ENCODE measurements at regions not wholly inside any gene's neighbourhood (a gene's known extent, or its start where the extent isn't known, plus 50 kb on each side); places are given as distances from the start of the nearest gene placed in this dataset.
"Not testable (repeated sequence)": the region's sequence is repeated elsewhere in the genome, so short reads cannot be mapped to it uniquely, and the experiment has no call there.

DNA sequence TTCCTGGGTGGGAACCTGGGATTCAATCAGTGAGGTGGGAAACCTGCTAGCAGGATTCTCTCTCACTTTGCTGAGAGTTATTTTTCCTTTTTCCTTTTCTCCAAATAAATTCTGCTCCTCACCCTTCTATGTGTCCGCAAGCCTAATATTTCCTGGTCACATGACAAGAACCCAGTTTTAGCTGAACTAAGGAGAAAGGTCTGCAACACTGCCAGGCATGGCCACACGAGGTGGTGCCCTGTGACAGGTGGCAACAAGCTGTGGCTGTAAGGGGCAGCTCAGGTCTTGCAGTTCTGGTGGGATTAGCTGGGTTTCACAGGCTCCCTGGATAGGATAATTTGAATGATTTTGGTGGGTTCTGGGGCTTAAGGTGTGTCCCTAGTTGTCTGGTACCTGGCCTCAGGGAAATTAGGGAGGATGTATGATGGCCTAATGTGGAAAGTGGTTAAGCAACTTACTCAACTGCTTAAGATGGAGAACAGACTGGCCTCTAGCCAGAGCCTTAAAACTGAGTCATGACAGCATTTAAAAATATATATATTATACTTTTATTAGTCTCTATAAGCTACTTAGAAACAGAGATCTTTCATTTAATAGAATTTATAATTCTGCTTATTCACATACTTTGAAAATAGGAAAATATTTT is 215.0 kb downstream of the IL15 start:
- no peak for DNase-seq

DNA sequence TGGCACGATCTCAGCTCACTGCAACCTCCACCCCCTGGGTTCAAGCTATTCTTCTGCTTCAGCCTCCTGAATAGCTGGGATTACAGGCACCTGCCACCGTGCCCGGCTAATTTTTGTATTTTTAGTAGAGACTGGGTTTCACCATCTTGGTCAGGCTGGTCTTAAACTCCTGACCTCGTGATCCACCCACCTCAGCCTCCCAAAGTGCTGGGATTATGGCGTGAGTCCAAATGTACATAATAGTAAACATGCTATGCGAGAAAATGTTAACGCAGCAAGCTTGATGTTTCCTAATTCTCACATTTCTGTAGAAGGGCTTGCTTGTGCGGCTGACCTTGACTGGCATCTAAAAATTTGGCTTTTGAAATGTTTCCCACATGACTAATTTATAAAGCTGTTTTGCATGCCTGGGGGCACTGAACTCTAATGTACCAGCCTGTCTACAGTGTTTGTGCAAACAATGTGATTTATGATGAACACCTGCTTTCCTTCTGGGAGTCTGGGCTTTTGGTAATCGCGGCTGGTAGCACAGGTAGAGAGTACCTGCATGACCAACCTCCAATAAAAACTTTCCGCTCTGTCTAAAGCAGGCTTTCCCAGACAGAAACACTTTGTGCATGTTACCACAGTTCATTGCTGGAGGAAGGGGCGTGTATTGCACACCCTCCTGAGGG is 216.8 kb downstream of the IL15 start:
- no peak for DNase-seq

DNA sequence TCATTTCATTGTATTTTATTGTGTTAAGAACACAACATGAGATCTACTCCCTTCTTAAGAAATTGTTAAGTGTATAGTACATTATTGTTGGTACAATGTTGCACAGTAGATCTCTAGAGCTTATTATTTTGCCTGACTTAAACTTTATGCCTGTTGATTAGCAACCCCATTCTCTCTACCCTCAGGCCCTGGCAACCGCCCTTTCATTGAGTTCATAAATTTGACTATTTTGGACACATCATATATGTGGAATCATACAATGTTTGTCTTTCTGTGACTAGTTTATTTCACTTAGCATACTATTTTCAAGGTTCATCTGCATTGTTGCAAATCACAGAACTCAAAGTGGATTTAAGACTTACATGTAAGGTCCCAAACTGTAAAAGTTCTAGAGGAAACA is 222.1 kb downstream of the IL15 start:
- peak; percentile 35 for DNase-seq

DNA sequence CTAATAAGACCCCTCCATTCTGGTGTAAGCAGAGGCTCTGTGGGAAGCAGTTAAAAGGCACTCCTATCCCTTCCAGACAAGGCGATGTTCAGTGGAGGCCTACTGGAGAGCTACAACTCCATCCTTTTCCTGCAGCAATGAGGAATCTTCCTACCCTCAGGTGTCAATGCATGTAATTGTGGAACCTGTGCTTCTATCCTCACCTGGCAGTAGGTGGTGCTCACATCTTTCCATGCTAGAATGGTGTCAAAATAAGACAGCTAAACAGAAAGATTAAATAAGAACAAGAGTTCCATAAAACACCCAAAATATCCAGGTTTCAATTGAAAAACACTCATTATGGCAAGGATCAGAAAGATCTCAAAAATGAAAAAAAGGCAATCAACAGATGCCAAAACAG is 224.6 kb downstream of the IL15 start:
- no peak for DNase-seq

DNA sequence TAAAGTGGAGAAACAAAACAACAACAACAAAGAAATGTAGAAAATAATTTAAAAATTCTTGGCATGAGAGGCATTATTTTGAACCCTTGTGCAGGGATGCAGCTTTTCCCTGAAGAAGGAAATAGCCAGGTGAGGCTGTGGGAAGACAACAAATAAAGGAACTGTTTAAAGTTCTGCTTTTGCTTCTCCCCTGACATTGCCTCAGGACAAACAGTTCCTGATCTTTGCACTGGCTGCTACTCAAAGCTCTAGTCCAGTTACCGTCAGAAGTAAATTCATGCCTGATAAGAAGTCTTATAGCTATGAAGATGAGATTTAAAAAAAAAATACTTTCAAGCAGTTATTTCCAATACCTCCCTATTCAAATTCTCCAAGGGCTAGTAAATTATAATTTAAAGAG is 233.8 kb downstream of the IL15 start:
- DNase-seq, result no peak

DNA sequence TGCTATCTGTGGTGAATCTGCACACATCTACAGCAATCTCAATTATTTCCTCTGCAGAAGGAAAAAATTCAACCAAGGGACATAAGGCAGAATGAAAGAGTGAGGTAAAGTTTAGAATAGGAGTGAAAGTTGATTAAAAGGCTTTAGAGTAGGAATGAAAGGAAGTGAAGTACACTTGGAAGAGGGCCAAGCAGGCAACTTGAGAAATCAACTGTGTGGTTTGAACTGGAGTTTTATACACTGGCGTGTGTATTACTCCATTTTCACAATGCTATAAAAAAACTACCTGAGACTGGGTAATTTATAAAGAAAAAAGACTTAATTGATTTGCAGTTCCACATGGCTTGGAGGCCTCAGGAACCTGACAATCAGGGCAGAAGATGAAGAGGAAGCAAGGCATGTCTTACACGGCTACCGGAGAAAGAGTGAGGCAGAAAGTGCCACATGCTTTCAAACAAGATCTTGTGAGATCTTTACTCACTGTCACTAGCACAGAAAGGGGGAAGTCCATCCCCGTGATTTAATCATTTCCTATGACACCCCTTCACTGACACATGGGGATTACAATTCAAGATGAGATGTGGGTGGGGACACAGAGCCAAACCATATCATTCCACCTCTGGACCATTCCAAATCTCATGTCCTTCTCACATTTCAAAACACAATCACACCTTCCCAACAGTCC is 234.8 kb downstream of the IL15 start:
- no peak for DNase-seq

DNA sequence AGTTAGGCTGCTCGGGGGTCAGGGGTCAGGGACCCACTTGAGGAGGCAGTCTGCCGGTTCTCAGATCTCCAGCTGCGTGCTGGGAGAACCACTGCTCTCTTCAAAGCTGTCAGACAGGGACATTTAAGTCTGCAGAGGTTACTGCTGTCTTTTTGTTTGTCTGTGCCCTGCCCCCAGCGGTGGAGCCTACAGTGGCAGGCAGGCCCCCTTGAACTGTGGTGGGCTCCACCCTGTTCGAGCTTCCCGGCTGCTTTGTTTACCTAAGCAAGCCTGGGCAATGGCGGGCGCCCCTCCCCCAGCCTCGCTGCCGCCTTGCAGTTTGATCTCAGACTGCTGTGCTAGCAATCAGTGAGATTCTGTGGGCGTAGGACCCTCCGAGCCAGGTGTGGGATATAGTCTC is 246.3 kb downstream of the IL15 start:
- not testable (repeated sequence) for DNase-seq

DNA sequence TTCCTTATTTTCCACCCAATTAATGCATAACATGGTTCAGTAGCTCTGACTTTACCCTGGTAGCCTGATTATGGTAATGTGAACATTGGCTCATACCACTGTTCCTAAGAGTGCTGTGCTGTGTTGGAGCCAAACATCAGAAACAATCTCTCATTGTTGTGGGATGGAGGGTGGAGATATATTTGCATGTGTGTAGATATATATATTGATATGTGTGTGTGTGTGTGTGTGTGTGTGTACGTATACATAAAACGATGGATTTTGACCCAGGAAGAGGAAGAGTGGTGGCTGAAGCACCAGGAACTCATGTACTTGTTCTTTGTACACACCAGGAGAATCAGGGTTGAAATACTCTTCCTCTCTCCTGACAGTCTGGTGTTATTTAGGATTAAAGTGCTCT is 247.7 kb downstream of the IL15 start:
- DNase-seq, result no peak

DNA sequence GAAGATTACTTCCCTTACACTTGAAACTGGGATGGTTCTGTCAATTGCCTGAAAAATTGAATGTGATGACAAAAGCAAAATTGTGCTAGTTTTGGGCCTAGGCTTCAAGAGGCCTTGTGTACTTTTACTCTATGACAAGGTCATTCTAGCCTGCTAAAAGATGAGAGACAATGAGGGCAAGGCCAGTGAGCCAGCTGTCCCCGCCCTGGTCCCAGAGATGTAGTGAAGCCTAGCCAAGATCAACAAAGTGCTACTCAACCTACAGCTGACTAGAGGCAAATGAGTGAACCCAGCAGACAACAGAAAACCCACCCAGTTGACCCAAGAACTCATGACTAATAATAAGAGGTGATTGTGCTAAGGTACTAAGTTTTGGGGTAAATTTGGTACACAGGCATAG is 248.7 kb downstream of the IL15 start:
- DNase-seq, result no peak

DNA sequence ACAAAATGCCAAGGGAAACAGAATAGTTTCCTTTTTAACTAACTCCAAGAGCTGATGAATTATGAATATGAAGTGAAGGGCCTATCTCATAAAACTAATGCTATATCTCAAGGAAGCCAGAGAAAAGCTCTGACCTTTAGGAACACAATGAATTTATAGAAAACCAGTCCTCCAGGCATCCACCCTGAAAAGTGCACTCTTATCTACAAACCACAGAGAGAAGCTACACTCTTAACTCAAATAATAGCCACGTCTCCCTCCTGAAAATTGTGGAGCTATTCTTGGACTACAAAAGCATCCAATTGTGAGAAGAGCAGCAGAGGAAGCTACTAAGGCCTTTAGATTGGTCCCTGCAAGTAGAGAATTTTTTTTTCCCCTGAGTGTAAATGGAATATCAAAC is 253.9 kb downstream of the IL15 start:
- no peak for DNase-seq

DNA sequence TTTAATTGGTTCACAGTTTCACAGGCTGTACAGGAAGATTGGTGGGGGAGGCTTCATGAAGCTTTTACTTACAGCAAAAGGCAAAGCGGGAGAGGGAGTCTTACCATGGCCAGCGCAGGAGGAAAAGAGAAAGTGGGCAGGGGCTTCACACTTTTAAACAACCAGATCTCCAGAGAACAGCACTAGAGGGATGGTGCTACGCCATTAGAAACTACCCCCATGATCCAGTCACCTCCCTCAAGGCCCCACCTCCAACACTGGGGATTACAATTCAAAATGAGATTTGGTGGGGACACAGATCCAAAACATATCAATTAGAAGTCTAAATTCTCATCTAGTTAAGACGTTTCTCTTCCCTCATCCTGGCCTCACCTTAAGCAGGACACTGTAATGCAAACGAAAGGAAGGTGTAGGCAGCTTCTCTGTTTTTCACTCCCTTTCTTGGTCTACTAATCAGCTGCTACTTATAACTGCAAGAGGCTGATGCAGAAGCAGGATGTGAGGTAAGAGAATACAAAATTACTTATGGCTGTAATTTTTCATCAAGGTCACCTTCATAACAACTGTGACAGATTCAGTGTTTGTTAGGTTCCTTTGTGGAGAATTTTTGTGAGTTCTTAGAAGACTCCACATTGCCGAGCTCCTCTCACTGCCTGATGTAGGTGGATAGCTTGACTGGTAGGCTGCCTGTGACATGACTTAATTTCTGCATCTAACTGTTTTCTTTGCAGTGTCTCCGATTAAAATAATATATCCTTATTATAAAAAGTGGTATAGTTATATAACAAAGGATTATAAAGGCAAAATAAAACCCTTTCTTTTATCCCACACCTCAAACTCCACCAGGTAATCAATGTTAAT is 255.1 kb downstream of the IL15 start:
- no peak for DNase-seq

DNA sequence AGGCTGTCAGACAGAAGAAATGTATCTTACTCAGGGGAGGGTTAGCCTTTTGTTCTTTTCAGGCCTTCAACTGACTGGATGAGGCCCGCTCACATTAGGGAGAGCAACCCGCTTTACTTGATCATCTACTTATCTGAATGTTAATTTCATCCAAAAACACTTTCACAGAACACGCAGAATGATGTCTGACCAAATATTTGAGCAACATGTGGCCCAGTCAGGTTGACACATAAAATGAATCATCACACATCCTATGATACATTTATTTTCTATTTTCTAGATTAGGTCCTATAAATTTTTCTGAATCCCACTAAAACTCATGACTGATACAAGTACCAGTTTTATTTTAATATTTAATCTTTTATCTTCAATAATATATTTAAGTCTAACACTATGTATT is 260.3 kb downstream of the IL15 start:
- DNase-seq, result no peak

DNA sequence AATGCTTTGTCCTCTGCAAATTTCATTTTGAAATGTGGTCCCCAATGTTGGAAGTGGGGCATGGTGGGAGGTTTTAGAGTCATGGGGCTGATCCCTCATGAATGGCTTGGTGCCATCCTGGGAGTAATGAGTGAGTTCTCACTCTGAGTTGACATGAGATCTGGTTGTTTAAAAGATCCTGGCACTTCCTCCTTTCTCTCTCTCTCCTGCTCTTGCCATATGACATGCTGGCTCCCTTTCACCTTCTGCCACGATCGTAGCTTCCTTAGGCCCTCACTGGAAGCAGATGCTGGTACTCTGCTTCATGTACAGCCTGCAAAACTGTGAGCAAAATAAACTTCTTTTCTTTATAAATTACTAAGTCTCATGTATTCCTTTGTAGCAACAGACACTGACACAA is 262.0 kb downstream of the IL15 start:
- DNase-seq, result no peak

DNA sequence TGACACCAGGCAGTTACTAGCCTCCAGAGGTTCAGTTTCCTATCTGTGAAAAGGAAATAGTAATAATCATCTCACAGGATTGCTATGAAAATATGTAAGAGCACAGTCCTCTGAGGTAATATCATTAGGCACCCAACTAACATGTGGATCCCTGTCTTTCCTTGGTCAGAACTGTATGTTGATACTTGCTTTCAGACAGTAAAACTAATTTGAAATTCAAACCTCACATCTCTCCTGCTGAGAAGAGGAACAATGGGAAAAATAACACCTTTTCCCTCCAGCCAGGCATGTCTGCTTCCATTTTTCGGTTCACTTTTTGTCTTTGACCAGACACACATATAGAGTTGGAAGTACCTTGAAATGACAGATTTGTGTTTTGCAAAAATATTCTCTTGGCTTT is 262.7 kb downstream of the IL15 start:
- no peak for DNase-seq

DNA sequence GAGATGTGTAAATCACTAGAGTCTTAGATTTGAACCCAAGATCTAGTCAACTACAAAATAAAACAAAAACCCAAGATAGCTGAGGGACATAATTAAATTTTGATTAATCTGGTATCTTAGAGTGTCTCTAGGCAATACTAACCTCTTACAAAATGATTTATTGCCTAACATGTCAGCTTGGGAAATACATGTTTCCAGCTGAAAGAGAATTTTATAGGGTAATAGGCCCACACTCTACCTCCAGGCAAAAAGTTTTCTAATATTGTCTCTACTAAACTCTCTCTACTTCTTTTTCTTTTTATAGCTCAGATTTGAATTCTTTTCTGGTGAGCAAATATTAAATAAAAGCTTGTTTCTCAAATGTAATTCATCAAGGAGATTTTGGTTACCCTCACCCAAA is 263.2 kb downstream of the IL15 start:
- DNase-seq, result no peak

DNA sequence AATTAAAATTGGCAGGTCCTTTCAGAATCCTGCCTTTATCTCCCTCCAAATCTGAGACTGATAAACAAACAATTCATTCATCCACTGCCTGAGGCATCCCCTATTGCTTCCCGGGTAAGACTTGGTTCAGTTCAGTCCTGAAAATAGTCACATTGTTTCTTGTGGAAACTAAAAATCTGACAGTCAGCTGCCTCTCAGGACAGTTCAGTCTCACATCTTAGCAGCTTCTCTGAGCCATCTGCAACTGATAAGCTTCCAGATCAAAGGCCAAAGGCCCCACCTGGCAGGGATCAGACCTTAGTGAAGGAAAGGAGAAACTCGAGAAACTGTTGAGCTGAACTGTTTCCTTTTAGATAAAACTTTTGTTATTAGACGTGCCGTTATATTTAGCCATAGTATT is 264.5 kb downstream of the IL15 start:
- no peak for DNase-seq

DNA sequence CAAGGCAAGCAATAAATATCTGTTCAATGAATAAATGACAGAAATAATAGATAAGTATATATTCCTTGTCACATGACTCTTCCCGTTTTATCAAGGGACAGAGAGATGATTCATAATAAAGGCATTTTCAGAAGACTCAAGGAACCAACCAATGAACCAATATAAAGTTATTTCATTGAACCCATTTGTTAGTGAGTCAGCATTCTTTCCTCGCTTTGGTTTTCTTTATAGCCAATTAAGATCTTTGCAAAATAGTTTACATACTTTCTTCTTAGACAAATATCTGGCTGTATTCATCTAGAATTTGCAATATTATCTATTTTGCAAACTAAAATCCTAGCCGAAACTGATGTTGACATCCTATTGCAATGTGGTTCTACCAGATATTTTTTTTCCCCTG is 269.4 kb downstream of the IL15 start:
- no peak for DNase-seq

DNA sequence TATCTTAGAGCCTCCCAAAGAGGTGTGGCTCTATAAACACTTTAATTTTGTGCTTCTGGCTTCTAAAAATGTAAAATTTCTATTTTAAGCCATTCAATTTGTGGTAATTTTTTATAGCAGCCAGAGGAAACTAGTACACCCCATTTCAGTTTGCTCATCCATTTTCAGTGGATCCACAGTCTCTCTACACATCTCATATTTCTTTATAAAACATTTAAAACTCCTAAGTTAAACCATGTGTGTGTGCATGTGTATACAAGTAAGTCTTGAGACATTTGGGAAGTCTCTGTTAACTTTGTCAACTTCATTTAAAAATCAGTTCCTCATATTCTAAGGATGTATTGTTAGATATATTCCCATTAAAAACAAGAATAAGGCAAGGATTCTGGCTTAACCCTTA is 273.2 kb downstream of the IL15 start:
- no peak for DNase-seq

DNA sequence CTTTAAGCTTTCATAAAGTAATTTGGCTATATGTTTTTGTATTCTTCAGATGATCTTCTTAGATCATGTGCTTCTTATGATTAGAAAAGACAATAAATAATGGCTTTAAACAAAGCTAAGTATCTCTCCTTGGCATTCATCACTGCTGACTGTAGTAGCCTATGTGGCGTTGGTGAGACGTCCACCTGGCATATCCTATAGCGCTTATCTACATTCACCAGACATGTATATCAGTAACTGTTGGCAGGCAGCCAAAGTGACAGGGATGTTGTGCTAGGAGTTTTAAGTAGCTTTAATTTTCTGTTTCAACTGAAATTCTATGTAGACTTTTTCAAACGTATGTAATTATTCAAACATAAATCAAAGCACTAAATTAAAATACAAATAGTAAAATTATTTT is 276.4 kb downstream of the IL15 start:
- DNase-seq, result no peak

DNA sequence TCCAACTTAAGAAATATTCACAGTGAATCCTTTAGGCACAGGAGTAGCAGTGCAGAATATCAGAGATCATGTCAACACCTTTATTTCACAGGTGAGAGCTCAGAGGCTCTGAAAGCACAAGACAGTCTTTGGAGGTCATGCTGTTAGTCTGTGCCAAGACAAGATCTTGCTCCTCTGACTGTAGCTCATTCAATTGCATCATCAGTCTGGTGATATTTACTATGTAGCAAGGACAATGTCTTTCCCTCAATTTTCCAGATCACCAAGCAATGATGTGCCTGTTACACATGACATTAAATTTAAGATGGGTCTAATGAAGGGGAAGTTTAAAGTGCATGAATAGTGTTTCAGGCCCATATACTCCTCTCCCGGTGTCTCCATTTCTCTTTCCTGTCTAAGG is 277.5 kb downstream of the IL15 start:
- no peak for DNase-seq

DNA sequence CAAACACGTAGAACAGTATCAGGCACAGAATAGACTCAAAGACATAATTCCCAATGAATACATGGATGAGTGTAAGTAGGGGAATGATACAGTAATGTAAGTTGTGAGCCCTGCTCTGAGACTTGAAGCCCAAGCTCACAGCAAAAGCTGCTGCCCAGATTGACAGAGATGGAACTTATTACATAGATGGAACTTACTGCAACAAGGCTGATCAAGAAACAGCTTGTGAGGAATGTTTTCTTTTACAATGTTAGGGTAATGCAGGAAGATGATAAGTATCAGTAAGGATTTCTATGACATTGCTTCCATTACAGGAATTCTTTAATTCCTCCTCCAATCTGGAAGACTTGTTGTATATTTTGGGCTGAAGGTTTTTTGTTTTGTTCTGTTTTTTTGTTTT is 278.4 kb downstream of the IL15 start:
- DNase-seq, result no peak

DNA sequence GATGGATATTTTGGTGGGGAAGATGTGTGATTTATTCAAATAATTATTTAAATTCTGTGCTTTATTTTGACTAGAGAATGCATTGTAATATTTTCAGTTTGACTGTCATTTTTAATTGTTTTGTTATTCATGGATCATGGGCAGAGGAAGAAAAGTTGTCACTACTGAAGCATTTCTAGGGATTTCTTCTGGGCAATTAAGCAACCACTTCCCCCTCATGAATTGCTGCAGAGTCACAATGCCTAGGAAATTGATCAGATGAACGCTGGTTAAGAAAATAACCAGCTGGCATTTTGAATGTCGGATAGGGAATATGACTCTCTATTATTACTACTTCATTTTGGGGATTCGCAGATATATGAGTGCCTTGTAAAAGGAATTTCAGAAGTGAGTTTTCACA is 283.3 kb downstream of the IL15 start:
- DNase-seq, result no peak

DNA sequence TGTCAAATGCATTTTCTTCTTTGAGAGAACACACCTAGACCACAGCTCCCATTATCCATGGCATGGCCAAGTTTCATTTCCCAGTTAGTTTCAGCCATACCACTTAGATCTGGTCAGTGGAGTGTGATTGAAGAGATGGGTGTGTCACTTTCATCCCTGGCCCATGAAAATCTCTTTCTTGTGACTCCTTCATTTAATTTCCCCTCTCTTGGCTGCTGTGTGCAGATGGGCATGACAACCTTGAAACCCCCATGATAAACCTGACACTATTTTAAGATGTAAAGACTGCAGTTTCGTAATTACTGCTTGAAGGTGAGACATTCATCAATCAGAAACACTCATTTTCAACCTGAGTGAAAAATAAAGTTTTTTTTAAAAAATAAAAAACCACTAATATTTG is 284.9 kb downstream of the IL15 start:
- DNase-seq, result no peak

DNA sequence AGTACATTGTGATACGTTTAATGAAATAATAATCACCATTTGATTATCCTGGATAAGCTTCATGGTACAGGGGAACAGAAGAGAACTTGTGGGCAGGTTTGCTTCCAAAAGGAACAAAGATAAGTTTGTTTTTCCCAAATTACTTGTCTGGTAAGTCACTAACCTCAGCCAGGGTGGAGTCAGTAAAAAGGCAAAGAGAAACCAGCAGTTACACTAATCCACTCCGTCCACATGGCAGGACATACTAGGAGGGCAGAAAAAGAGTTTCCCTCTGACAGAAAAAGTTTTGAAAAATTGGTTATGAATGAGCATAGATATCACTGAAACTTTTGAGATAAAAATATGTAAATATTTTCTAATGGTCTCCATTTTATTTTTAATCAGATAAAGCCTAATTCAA is 285.9 kb downstream of the IL15 start:
- DNase-seq, result no peak
